Peyer's patch (tissue), 4 donors: ENCODE measurements at regions not wholly inside any gene's neighbourhood (a gene's known extent, or its start where the extent isn't known, plus 50 kb on each side); places are given as distances from the start of the nearest gene placed in this dataset.

Source experiments
- POLR2A ChIP-seq, 2 donors: fragments of 450-650 bp; IDR thresholded peaks; one replicate each; pipeline ENCODE4 v1.5.1; 2017; ENCODE audit warnings: antibody characterized with exemption in 2 of 2, mild to moderate bottlenecking in 2 of 2, moderate library complexity in 2 of 2
- TF ChIP-seq, protein P1 (sequence below), 6 experiments: fragments of 450-650 bp in 4 of 6; fragments of 200-600 bp in 2 of 6; sonication (generic) in 1 of 6; IDR thresholded peaks; one replicate each; pipeline ENCODE4 v1.5.1; 2017 to 2019; ENCODE audit warnings: antibody characterized with exemption in 6 of 6, mild to moderate bottlenecking in 3 of 6, moderate library complexity in 1 of 6

DNA sequence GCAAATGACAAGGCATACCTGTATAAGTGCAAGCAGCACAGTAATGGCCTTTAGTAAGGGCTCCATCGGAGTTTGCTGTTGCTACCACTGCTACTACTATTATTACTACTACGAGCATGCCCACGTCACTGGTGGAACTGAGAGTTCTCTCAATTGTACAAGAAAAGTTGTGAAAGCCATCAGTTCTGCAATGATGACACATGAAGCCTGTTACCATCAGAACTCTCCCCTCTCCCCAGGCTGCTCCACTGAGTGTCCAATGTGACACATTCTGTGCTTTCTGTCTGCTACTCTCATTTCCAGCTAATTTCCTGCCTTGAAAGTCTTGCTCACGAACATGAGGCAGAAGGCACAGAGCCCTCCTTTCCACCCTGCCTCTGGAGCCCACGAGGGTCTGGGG lies 263.2 kb upstream of the MGMT start:
- TF ChIP-seq, protein P1, sequence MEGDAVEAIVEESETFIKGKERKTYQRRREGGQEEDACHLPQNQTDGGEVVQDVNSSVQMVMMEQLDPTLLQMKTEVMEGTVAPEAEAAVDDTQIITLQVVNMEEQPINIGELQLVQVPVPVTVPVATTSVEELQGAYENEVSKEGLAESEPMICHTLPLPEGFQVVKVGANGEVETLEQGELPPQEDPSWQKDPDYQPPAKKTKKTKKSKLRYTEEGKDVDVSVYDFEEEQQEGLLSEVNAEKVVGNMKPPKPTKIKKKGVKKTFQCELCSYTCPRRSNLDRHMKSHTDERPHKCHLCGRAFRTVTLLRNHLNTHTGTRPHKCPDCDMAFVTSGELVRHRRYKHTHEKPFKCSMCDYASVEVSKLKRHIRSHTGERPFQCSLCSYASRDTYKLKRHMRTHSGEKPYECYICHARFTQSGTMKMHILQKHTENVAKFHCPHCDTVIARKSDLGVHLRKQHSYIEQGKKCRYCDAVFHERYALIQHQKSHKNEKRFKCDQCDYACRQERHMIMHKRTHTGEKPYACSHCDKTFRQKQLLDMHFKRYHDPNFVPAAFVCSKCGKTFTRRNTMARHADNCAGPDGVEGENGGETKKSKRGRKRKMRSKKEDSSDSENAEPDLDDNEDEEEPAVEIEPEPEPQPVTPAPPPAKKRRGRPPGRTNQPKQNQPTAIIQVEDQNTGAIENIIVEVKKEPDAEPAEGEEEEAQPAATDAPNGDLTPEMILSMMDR (IDR thresholded peaks at IDR 0.05), result no peak
- TF ChIP-seq POLR2A (IDR thresholded peaks at IDR 0.05), result no peak
